ENCODE measurements at regions not wholly inside any gene's neighbourhood (a gene's known extent, or its start where the extent isn't known, plus 50 kb on each side); places are given as distances from the start of the nearest gene placed in this dataset.

DNA sequence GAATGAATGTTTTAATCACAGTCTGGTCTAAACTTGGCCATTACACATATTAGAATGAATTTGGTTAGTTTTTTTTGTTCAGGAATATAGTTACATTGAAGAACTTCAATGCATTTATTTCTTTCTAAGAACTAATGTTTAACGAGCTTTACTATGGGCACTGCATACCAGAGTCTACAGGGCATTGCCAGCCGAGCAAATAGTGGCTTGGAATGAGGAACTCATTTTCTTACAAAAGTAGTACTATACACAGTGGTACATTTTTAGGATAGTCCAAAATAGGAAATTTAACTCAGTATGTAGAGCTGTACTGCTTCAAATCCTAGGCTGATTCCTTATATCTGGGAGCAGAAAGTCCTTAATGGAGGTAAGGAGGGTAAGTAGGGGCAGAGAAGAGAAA is 155.4 kb downstream of the CARTPT start:
- TF ChIP-seq REST (IDR thresholded peaks at IDR 0.05; ENCODE audit: insufficient read depth in 1 of 2, low read depth in 2 of 2, low read length in 2 of 2) = no peak

DNA sequence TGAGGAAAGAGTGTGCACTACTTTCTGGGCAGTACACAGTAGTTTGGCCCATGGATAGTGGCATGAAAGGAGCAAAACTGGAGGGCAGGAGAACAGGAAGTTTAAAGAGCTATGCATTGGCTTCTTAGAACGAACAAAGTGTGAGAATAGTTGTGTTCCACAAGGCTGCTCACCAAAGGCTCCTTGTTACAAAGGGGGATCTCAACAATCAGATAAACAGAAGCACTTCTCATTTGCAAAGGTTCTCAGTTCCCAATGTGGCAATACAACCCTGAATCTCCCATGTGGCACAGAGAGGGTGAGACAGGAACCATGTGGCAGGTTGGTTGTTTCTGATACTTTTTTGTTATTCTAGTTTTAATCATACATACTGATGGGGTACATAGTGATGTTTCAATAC is 158.4 kb downstream of the CARTPT start:
- no peak for TF ChIP-seq REST (IDR thresholded peaks at IDR 0.05; ENCODE audit: insufficient read depth in 1 of 2, low read depth in 2 of 2, low read length in 2 of 2)
- no peak for TF ChIP-seq FOXP2 (optimal IDR thresholded peaks at IDR 0.05; ENCODE audit: borderline replicate concordance, extremely low read depth, extremely low read length, insufficient read depth)
- no peak for TF ChIP-seq SIN3A (IDR thresholded peaks at IDR 0.05; ENCODE audit: borderline replicate concordance, insufficient read depth, low read length)
- TF ChIP-seq TAF1 (IDR thresholded peaks at IDR 0.05; ENCODE audit: borderline replicate concordance, insufficient read depth, low read length) = no peak
- TF ChIP-seq POLR2AphosphoS5 (IDR thresholded peaks at IDR 0.05; ENCODE audit: low read depth, low read length) = no peak

GRCh38 chr5:71880536-71880935 is 161.5 kb downstream of the CARTPT start:
- no peak for TF ChIP-seq REST (IDR thresholded peaks at IDR 0.05; ENCODE audit: insufficient read depth in 1 of 2, low read depth in 2 of 2, low read length in 2 of 2)
- TF ChIP-seq FOXP2 (optimal IDR thresholded peaks at IDR 0.05; ENCODE audit: borderline replicate concordance, extremely low read depth, extremely low read length, insufficient read depth) = no peak
- TF ChIP-seq TAF1 (IDR thresholded peaks at IDR 0.05; ENCODE audit: borderline replicate concordance, insufficient read depth, low read length) = no peak
- no peak for TF ChIP-seq POLR2AphosphoS5 (IDR thresholded peaks at IDR 0.05; ENCODE audit: low read depth, low read length)
- TF ChIP-seq SIN3A (IDR thresholded peaks at IDR 0.05; ENCODE audit: borderline replicate concordance, insufficient read depth, low read length) = no peak

GRCh38 chr5:71882826-71883741 is 164.0 kb downstream of the CARTPT start:
- no peak for TF ChIP-seq FOXP2 (optimal IDR thresholded peaks at IDR 0.05; ENCODE audit: borderline replicate concordance, extremely low read depth, extremely low read length, insufficient read depth)
- no peak for TF ChIP-seq SIN3A (IDR thresholded peaks at IDR 0.05; ENCODE audit: borderline replicate concordance, insufficient read depth, low read length)
- no peak for TF ChIP-seq TAF1 (IDR thresholded peaks at IDR 0.05; ENCODE audit: borderline replicate concordance, insufficient read depth, low read length)
- TF ChIP-seq POLR2AphosphoS5 (IDR thresholded peaks at IDR 0.05; ENCODE audit: low read depth, low read length) = no peak
- no peak for TF ChIP-seq REST (IDR thresholded peaks at IDR 0.05; ENCODE audit: insufficient read depth in 1 of 2, low read depth in 2 of 2, low read length in 2 of 2)

DNA sequence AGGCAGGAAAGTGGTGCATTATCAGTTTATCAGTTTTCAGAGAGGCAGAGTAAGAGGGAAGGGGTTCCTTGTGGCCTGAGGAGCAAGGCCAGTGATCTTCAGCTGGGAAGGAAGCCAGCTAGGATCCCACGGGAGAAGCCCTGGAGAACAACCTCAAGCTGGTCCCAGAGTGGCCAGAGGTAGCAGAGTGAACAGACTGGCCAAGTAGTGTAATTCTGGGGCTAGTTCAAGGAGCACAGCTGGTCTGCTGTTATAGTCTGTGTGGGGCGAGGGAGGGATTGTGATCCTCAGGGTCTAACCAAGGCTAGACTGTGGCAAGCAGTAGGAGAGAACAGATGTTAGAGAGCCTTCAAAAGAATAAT is 164.6 kb downstream of the CARTPT start:
- TF ChIP-seq REST (IDR thresholded peaks at IDR 0.05; ENCODE audit: insufficient read depth in 1 of 2, low read depth in 2 of 2, low read length in 2 of 2) (no peak), POLR2AphosphoS5 (IDR thresholded peaks at IDR 0.05; ENCODE audit: low read depth, low read length) (no peak), FOXP2 (optimal IDR thresholded peaks at IDR 0.05; ENCODE audit: borderline replicate concordance, extremely low read depth, extremely low read length, insufficient read depth) (no peak), SIN3A (IDR thresholded peaks at IDR 0.05; ENCODE audit: borderline replicate concordance, insufficient read depth, low read length) (no peak), TAF1 (IDR thresholded peaks at IDR 0.05; ENCODE audit: borderline replicate concordance, insufficient read depth, low read length) (no peak)

Measured in PFSK-1 (cell line).